Type B pancreatic cell (in vitro differentiated cells): ENCODE measurements at regions not wholly inside any gene's neighbourhood (a gene's known extent, or its start where the extent isn't known, plus 50 kb on each side); places are given as distances from the start of the nearest gene placed in this dataset.

ENCODE experiments used
- DNase-seq: peaks from one replicate; pipeline ENCODE4 v3.0.0; 2021; ENCODE audit warnings: mixed read lengths; ENCODE audit not compliant: unreplicated experiment; ENCODE audit errors: extremely low spot score
- H3K27ac Mint-ChIP-seq: 2 replicates; pipeline ENCODE4 v1.8.0; 2021; ENCODE audit warnings: mild to moderate bottlenecking, mixed read lengths
- H3K27me3 Mint-ChIP-seq: 2 replicates; pipeline ENCODE4 v1.8.0; 2021; ENCODE audit warnings: mixed read lengths
- H3K36me3 Mint-ChIP-seq: 2 replicates; pipeline ENCODE4 v1.8.0; 2021; ENCODE audit warnings: mixed read lengths
- H3K4me1 Mint-ChIP-seq: one replicate; pipeline ENCODE4 v1.8.0; 2021; ENCODE audit warnings: mixed read lengths; ENCODE audit not compliant: unreplicated experiment
- H3K4me3 Mint-ChIP-seq: 2 replicates; pipeline ENCODE4 v1.8.0; 2021; ENCODE audit warnings: mild to moderate bottlenecking, mixed read lengths
- H3K9me3 Mint-ChIP-seq: 2 replicates; pipeline ENCODE4 v1.8.0; 2021; ENCODE audit warnings: mixed read lengths
- CTCF ChIP-seq: fragments of 200-600 bp; sonication (generic); conservative IDR thresholded peaks from 2 replicates; pipeline ENCODE4 v1.5.0; 2021; ENCODE audit warnings: antibody characterized with exemption, mild to moderate bottlenecking

- DNase-seq = no peak
- H3K36me3 Mint-ChIP-seq = no peaks in the 10 kb centered on the region
- H3K4me3 Mint-ChIP-seq = no peak overlapping the region
- no peak for TF ChIP-seq CTCF
- H3K4me1 Mint-ChIP-seq = no peaks in the 10 kb centered on the region
- no peaks in the 10 kb centered on the region for H3K9me3 Mint-ChIP-seq
- H3K27ac Mint-ChIP-seq = no peak overlapping the region
- no peaks in the 10 kb centered on the region for H3K27me3 Mint-ChIP-seq
Measured at GRCh38 chr13:39159846-39160370, 121.7 kb downstream of the NHLRC3 start.

GRCh38 chr13:39167018-39167417 lies 128.8 kb downstream of the NHLRC3 start:
- Mint-ChIP-seq H3K4me3 (no peak overlapping the region), H3K36me3 (no peaks in the 10 kb centered on the region), H3K27ac (no peak overlapping the region), H3K4me1 (no peaks in the 10 kb centered on the region), H3K9me3 (no peaks in the 10 kb centered on the region), H3K27me3 (no peaks in the 10 kb centered on the region)
- no peak for DNase-seq
- no peak for TF ChIP-seq CTCF

GRCh38 chr13:39170711-39171110 lies 132.5 kb downstream of the NHLRC3 start:
- Mint-ChIP-seq H3K4me3 (no peak overlapping the region), H3K27ac (no peak overlapping the region), H3K27me3 (no peaks in the 10 kb centered on the region), H3K9me3 (no peaks in the 10 kb centered on the region), H3K4me1 (no peaks in the 10 kb centered on the region), H3K36me3 (no peaks in the 10 kb centered on the region)
- DNase-seq = no peak
- no peak for TF ChIP-seq CTCF

GRCh38 chr13:39185326-39185725 lies 147.1 kb downstream of the NHLRC3 start:
- Mint-ChIP-seq H3K36me3 (no peaks in the 10 kb centered on the region), H3K9me3 (no peaks in the 10 kb centered on the region), H3K4me3 (no peak overlapping the region), H3K27ac (no peak overlapping the region), H3K27me3 (no peaks in the 10 kb centered on the region), H3K4me1 (no peaks in the 10 kb centered on the region)
- no peak for DNase-seq
- TF ChIP-seq CTCF = no peak

- TF ChIP-seq CTCF = no peak
- H3K27me3 Mint-ChIP-seq = no peaks in the 10 kb centered on the region
- H3K9me3 Mint-ChIP-seq = no peaks in the 10 kb centered on the region
- peaks cover 1% of the 10 kb centered on the region for H3K4me1 Mint-ChIP-seq
- no peaks in the 10 kb centered on the region for H3K36me3 Mint-ChIP-seq
- H3K27ac Mint-ChIP-seq = no peak overlapping the region
- DNase-seq = no peak
- H3K4me3 Mint-ChIP-seq = no peak overlapping the region
Measured at GRCh38 chr13:39186205-39186875, 148.1 kb downstream of the NHLRC3 start.
